ENCODE measurements at regions not wholly inside any gene's neighbourhood (a gene's known extent, or its start where the extent isn't known, plus 50 kb on each side); places are given as distances from the start of the nearest gene placed in this dataset.

DNA sequence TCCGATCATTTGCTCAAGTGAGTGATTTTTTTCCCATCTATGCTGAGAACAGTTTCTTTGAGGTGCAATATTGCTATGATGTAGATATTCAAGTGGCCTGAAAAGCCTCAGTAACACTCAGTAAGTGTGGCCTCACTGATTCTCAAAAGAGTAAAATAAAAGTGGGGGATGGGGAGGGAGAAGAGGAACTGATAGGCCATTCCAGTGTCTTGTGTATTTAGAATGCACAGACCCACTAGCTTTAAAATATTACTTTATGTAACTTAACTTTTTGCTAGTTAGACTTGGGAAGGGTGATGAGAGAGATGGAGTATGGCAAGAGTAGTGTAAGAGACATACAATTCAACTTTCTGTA lies 79.5 kb upstream of the ZNF608 start:
- TF ChIP-seq SIN3A (IDR thresholded peaks at IDR 0.05; ENCODE audit: borderline replicate concordance, insufficient read depth, low read depth, low read length) = no peak
- TF ChIP-seq, protein P1, sequence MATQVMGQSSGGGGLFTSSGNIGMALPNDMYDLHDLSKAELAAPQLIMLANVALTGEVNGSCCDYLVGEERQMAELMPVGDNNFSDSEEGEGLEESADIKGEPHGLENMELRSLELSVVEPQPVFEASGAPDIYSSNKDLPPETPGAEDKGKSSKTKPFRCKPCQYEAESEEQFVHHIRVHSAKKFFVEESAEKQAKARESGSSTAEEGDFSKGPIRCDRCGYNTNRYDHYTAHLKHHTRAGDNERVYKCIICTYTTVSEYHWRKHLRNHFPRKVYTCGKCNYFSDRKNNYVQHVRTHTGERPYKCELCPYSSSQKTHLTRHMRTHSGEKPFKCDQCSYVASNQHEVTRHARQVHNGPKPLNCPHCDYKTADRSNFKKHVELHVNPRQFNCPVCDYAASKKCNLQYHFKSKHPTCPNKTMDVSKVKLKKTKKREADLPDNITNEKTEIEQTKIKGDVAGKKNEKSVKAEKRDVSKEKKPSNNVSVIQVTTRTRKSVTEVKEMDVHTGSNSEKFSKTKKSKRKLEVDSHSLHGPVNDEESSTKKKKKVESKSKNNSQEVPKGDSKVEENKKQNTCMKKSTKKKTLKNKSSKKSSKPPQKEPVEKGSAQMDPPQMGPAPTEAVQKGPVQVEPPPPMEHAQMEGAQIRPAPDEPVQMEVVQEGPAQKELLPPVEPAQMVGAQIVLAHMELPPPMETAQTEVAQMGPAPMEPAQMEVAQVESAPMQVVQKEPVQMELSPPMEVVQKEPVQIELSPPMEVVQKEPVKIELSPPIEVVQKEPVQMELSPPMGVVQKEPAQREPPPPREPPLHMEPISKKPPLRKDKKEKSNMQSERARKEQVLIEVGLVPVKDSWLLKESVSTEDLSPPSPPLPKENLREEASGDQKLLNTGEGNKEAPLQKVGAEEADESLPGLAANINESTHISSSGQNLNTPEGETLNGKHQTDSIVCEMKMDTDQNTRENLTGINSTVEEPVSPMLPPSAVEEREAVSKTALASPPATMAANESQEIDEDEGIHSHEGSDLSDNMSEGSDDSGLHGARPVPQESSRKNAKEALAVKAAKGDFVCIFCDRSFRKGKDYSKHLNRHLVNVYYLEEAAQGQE (IDR thresholded peaks at IDR 0.05; ENCODE audit: insufficient read depth in 1 of 2, low read depth in 2 of 2, low read length in 1 of 2) = no peak
- TF ChIP-seq, protein P2, sequence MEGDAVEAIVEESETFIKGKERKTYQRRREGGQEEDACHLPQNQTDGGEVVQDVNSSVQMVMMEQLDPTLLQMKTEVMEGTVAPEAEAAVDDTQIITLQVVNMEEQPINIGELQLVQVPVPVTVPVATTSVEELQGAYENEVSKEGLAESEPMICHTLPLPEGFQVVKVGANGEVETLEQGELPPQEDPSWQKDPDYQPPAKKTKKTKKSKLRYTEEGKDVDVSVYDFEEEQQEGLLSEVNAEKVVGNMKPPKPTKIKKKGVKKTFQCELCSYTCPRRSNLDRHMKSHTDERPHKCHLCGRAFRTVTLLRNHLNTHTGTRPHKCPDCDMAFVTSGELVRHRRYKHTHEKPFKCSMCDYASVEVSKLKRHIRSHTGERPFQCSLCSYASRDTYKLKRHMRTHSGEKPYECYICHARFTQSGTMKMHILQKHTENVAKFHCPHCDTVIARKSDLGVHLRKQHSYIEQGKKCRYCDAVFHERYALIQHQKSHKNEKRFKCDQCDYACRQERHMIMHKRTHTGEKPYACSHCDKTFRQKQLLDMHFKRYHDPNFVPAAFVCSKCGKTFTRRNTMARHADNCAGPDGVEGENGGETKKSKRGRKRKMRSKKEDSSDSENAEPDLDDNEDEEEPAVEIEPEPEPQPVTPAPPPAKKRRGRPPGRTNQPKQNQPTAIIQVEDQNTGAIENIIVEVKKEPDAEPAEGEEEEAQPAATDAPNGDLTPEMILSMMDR (IDR thresholded peaks at IDR 0.05) = no peak
- no peak for TF ChIP-seq TCF7L2 (IDR thresholded peaks at IDR 0.05; ENCODE audit: low read depth, low read length)
- no peak for TF ChIP-seq POLR2AphosphoS5 (IDR thresholded peaks at IDR 0.05; ENCODE audit: low read depth, low read length)
- in situ Hi-C loops (cut with HindIII; ENCODE audit: low pct_unique_long_range_greater_than_20kb, low sequenced_read_pairs) = no loop called here
- Histone ChIP-seq H3K4me1 (ENCODE audit: control insufficient read depth, insufficient read depth, low read length) (no peaks in the 10 kb centered on the region), H3K27me3 (ENCODE audit: control insufficient read depth, insufficient read depth, low read length) (no peaks in the 10 kb centered on the region), H3K9me3 (ENCODE audit: control insufficient read depth, insufficient read depth, low read depth, low read length) (no peaks in the 10 kb centered on the region), H3K27ac (ENCODE audit: low read length) (no peak overlapping the region), H3K4me3 (ENCODE audit: low read depth in 2 of 2, low read length in 2 of 2) (no peak overlapping the region), H3K36me3 (ENCODE audit: control insufficient read depth, insufficient read depth, low read length) (no peaks in the 10 kb centered on the region)
- intact Hi-C loops (cut with micrococcal nuclease; ENCODE audit: unreplicated experiment) = no loop called here
- ChIA-PET POLR2A (no interaction called here), CTCF (no interaction called here)
- BruUV-seq (replicated peaks) = no TSS peak
- no peak for DNase-seq (ENCODE audit: low read depth, low spot score)
- ATAC-seq = no peak

DNA sequence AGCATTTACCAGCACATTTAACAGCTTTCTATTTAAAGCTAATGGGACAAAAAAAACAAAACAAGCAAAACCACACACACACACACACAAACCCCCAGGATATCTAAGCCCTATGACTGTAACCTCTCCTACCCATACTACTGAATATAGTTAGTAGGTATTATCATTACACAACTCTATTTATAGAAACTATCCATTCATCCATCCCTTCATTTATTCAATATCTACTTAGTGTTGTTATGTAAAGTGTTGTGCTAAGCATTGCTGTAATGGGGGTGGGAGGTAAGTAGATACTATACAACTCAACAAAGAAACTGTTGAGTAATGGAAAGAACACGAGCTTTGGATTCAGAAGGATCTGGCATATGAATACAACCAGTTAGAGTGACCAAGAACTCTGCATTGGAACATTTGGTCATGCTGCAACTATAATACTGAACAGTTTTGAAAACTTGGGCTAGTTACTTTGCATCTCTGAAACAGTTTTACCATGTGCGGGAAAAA lies 82.3 kb upstream of the ZNF608 start:
- intact Hi-C loops (cut with micrococcal nuclease; ENCODE audit: unreplicated experiment) = no loop called here
- BruUV-seq (replicated peaks) = no TSS peak
- DNase-seq (ENCODE audit: low read depth, low spot score) (no peak), ATAC-seq (no peak)
- ChIA-PET POLR2A (no interaction called here), CTCF (no interaction called here)
- Histone ChIP-seq H3K4me1 (ENCODE audit: control insufficient read depth, insufficient read depth, low read length) (no peaks in the 10 kb centered on the region), H3K36me3 (ENCODE audit: control insufficient read depth, insufficient read depth, low read length) (no peaks in the 10 kb centered on the region), H3K9me3 (ENCODE audit: control insufficient read depth, insufficient read depth, low read depth, low read length) (0 out of 2 replicates have a peak, but pooled peaks cover 2% of the 10 kb centered on the region), H3K27me3 (ENCODE audit: control insufficient read depth, insufficient read depth, low read length) (no peaks in the 10 kb centered on the region), H3K27ac (ENCODE audit: low read length) (no peak overlapping the region), H3K4me3 (ENCODE audit: low read depth in 2 of 2, low read length in 2 of 2) (no peak overlapping the region)
- in situ Hi-C loops (cut with HindIII; ENCODE audit: low pct_unique_long_range_greater_than_20kb, low sequenced_read_pairs) = no loop called here
- TF ChIP-seq, protein P1 (IDR thresholded peaks at IDR 0.05; ENCODE audit: insufficient read depth in 1 of 2, low read depth in 2 of 2, low read length in 1 of 2) = no peak
- TF ChIP-seq SIN3A (IDR thresholded peaks at IDR 0.05; ENCODE audit: borderline replicate concordance, insufficient read depth, low read depth, low read length) = no peak
- no peak for TF ChIP-seq POLR2AphosphoS5 (IDR thresholded peaks at IDR 0.05; ENCODE audit: low read depth, low read length)
- TF ChIP-seq, protein P2 (IDR thresholded peaks at IDR 0.05) = no peak
- no peak for TF ChIP-seq TCF7L2 (IDR thresholded peaks at IDR 0.05; ENCODE audit: low read depth, low read length)
